GM11168 (cell line): ENCODE measurements at regions not wholly inside any gene's neighbourhood (a gene's known extent, or its start where the extent isn't known, plus 50 kb on each side); places are given as distances from the start of the nearest gene placed in this dataset.

Experiments
- in situ Hi-C: fragments of 300-500 bp; cut with MboI; formaldehyde crosslinking; loops from one replicate; pipeline ENCODE4 v1.12.0; 2022; ENCODE audit warnings: low sequenced_read_pairs; ENCODE audit not compliant: unreplicated experiment

DNA sequence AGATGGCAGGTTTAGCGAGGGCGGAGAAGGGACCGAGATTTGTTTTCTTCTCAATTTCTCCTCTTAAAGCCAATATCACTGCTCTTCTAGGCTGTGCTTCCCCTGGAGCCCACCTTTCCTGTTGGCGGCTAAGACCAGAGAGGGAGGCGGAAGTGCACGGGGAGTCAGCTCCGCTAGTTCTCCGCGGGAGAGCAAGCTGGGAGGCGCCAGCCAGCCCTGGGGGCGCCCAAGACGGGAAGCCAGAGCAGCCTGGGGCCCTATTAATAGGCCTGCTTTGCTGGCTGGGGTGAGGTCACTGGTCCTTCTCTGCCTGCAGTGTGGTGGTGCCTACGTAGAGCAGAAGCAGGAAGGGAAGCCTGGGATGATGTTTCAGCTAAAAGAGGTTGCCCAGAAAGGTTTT, 61.6 kb downstream of the LSM5 start:
- in situ Hi-C loops = loop anchor here (25.0 kb wide), 1 partner anchor 216 kb away; no protein-coding TSS in a partner anchor

DNA sequence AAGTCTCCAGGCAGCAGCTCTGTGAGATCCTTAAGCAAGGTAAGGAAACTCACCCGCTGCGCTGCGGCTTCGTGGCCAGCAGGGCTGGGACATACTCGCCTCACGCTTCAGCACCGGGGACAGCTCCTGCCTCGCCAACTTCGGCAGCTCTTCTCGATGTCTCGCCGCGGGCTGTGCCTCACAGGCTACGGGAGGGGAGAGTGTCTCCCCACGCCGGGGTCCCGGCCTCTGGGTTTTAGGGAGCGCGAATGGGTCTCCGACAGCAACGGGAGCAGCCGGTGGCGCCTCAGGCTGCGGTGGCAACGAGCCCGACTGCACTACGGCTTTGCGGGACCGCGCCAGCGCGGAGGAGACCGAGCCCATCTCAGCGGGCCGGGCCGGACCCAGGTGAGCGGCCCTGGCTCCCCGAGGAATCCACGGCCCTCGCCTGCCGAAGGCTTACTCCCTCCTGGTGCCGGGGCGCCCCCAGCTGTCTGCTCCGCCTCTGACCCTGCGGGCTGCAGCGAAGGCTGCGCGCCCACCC, 62.4 kb downstream of the LSM5 start:
- in situ Hi-C loops = loop anchor here (25.0 kb wide), 1 partner anchor 216 kb away; no protein-coding TSS in a partner anchor

GRCh38 chr7:32416846-32417245, 73.3 kb downstream of the LSM5 start:
- in situ Hi-C loops = no loop called here

GRCh38 chr7:32415936-32416335, 74.2 kb downstream of the LSM5 start:
- in situ Hi-C loops = no loop called here

DNA sequence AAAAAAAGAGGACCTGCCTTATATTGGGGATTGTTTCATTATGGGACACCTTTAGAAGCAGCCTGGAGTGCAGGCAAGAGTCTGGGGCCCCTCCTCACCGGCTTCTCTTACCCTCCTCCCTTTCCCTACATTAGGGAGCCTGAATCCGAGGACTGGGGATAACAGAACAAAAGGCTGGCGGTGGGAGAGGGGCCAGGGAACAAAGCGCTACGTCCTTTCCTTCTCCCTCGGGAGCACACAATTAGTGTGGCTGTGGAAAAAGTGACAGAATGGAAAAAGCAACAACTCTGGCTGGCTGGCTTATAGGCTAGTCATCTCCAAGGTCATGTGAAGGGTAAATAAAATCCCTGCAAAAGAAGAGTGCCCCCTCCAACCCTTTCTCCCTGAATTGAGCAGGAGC, 74.7 kb downstream of the LSM5 start:
- in situ Hi-C loops = no loop called here

DNA sequence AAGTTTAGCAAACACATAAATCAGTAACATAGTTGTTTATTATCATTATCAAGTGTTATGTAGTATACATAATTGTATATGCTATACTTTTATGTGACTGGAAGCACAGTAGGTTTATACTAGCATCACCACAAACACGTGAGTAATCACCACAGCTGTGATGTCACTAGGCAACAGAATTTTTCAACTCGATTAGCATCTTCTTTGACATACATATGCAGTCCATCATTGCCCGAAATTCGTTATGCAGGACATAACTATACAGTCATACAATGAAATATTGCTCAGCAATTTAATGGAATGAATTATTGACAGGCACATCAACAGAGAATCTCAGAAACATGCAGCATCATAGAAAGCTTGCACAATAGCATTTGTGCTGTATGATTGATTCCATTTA, 77.7 kb downstream of the LSM5 start:
- in situ Hi-C loops = no loop called here

- in situ Hi-C loops = no loop called here
Measured at GRCh38 chr7:32410545-32410944, 79.6 kb downstream of the LSM5 start.

- in situ Hi-C loops = no loop called here
Measured at GRCh38 chr7:32406386-32406785, 83.8 kb downstream of the LSM5 start.

GRCh38 chr7:32403463-32404229, 86.5 kb downstream of the LSM5 start:
- in situ Hi-C loops = no loop called here

DNA sequence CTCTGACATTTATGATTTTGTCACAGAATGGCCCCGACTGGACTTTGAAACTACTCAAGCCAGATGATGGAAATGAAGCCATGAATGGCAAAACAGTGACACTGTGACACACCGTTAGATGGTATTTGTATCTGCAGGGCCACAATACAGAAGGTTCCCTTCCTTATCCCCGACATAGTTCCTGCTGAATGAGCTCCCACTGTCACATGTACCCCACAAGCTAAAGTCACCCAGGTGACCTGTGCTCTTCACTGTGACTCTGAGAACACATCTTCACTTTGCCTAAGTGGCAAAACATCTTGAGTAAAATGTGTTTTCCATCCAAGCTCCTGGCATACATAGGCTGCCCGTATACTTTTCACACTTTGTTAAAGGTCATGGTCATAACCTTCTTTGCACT, 89.5 kb downstream of the LSM5 start:
- in situ Hi-C loops = no loop called here

GRCh38 chr7:32399311-32399710, 90.9 kb downstream of the LSM5 start:
- in situ Hi-C loops = no loop called here

DNA sequence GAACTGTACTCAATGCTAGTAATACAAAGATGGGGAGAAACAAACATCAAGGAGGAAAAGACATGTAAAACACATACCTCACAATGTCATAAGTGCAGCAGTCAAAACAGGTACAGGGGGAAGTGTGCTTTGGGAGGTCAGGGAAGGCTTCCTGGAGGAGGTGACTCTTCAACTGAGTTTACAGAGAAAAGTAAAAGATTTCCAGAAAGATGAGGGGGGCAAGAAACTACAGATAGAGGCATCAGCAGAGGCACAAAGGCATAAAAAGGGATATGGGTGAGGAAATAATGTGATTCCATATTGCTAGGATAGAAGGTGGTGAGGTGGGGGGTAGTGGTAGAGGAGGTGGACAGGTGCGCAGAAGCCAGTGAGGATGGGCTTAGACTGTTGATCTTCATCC, 95.0 kb downstream of the LSM5 start:
- in situ Hi-C loops = no loop called here

- in situ Hi-C loops = no loop called here
Measured at GRCh38 chr7:32393861-32394260, 96.3 kb downstream of the LSM5 start.

- in situ Hi-C loops = no loop called here
Measured at GRCh38 chr7:32390210-32390609, 100.0 kb downstream of the LSM5 start.

DNA sequence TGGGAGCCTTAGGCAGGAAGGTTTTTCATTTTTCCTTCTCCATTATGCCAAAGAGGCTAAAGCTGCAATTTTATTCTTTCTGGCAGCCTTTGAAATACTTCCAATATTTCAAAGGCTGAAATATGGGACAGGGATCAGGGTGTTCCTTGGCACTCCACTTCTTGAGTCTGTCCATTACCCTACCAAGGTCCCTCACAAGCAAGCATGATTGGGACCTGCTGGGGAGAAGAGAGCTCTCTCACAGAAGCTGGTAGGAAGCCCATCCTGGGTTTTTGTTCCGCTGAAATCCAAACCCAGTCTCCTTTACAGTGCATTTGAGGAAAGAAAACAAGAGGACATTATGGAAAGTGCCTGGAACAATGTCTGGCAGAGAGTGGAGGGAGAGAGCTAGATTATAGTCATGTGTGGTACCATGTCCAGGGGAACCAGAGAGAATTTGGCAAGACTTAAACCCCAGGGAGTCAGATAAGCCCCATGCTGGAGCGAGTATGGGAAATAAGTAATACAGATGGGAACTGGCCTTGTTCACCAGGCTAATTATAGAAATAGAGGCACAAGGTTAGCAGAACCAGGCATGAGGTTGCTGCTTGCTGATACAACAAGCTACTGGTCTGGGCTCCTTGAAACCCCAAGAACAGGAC, 104.7 kb downstream of the LSM5 start:
- in situ Hi-C loops = no loop called here

- in situ Hi-C loops = no loop called here
Measured at GRCh38 chr7:32381024-32381601, 109.1 kb downstream of the LSM5 start.

GRCh38 chr7:32379510-32380112, 110.6 kb downstream of the LSM5 start:
- in situ Hi-C loops = no loop called here

GRCh38 chr7:32378988-32379387, 111.2 kb downstream of the LSM5 start:
- in situ Hi-C loops = no loop called here

GRCh38 chr7:32364581-32364980, 125.6 kb downstream of the LSM5 start:
- in situ Hi-C loops = no loop called here

- in situ Hi-C loops = no loop called here
Measured at GRCh38 chr7:32360127-32360526, 130.1 kb downstream of the LSM5 start.
